CD4-positive, alpha-beta T cell treated with Interleukin-17A for 4 hours (primary cell): ENCODE measurements at regions not wholly inside any gene's neighbourhood (a gene's known extent, or its start where the extent isn't known, plus 50 kb on each side); places are given as distances from the start of the nearest gene placed in this dataset.

ENCODE experiments used
- DNase-seq: peaks from one replicate; pipeline ENCODE4 v3.0.0-alpha.2; 2020; ENCODE audit warnings: mixed read lengths

GRCh38 chr2:2399396-2399795, 68.3 kb upstream of the MYT1L start:
- DNase-seq: no peak

GRCh38 chr2:2392332-2392731, 61.3 kb upstream of the MYT1L start:
- no peak for DNase-seq

- DNase-seq: no peak
These were observed 58.1 kb upstream of the MYT1L start for GRCh38 chr2:2389215-2389614.
